Keratinocyte (primary cell): ENCODE measurements at regions not wholly inside any gene's neighbourhood (a gene's known extent, or its start where the extent isn't known, plus 50 kb on each side); places are given as distances from the start of the nearest gene placed in this dataset.

ENCODE experiments used
- DNase-seq: peaks from one replicate; pipeline ENCODE4 v3.0.0-alpha.2; 2011; ENCODE audit warnings: low read depth, missing footprints, low spot score
- FAIRE-seq: peaks from 2 replicates; lab custom pipeline; 2011; peaks lifted over from hg19 to GRCh38; lab: Jason Lieb, UNC
- H2AFZ ChIP-seq: 2 replicates; pipeline ENCODE4 v1.6.0; 2012; ENCODE audit warnings: low read length, control low read depth, inconsistent platforms; ENCODE audit not compliant: control insufficient read depth
- H3K27ac ChIP-seq: 2 replicates; pipeline ENCODE4 v1.5.1; 2011; ENCODE audit warnings: low read length; ENCODE audit not compliant: control insufficient read depth, insufficient read depth
- H3K27me3 ChIP-seq: 3 replicates; pipeline ENCODE4 v1.6.0; 2011; ENCODE audit warnings: low read length; ENCODE audit not compliant: control insufficient read depth, insufficient read depth; ENCODE audit errors: extremely low read depth
- H3K36me3 ChIP-seq, 2 experiments: 2 replicates in 1 of 2; 3 replicates in 1 of 2; pipeline ENCODE4 v1.5.1; 2011; ENCODE audit warnings: low read length in 2 of 2, mild to moderate bottlenecking in 1 of 2; ENCODE audit not compliant: control insufficient read depth in 2 of 2, insufficient read depth in 2 of 2; ENCODE audit errors: extremely low read depth in 1 of 2
- H3K4me1 ChIP-seq: 3 replicates; pipeline ENCODE4 v1.5.1; 2011; ENCODE audit warnings: low read length; ENCODE audit not compliant: control insufficient read depth, insufficient read depth; ENCODE audit errors: extremely low read depth
- H3K4me2 ChIP-seq: 3 replicates; pipeline ENCODE4 v1.6.0; 2011; ENCODE audit warnings: low read depth, low read length; ENCODE audit not compliant: control insufficient read depth, insufficient read depth; ENCODE audit errors: extremely low read depth
- H3K4me3 ChIP-seq, 3 experiments: fragments of 200-600 bp in 1 of 3; sonication (generic) in 1 of 3; 2 replicates in 2 of 3; 3 replicates in 1 of 3; pipeline ENCODE4 v1.5.1; 2011 to 2016; ENCODE audit warnings: low read length in 3 of 3, mild to moderate bottlenecking in 3 of 3, control low read depth in 2 of 3, inconsistent platforms in 1 of 3, low read depth in 1 of 3, mixed read lengths in 1 of 3, mixed run types in 1 of 3, moderate library complexity in 1 of 3; ENCODE audit not compliant: control insufficient read depth in 2 of 3, insufficient read depth in 2 of 3; ENCODE audit errors: extremely low read depth in 1 of 3
- H3K79me2 ChIP-seq: 2 replicates; pipeline ENCODE4 v1.6.0; 2012; ENCODE audit warnings: low read length; ENCODE audit not compliant: control insufficient read depth, insufficient read depth
- H3K9ac ChIP-seq: 3 replicates; pipeline ENCODE4 v1.6.0; 2011; ENCODE audit warnings: low read length; ENCODE audit not compliant: control insufficient read depth, insufficient read depth; ENCODE audit errors: extremely low read depth
- H3K9me1 ChIP-seq: 3 replicates; pipeline ENCODE4 v1.6.0; 2011; ENCODE audit warnings: low read length; ENCODE audit not compliant: control insufficient read depth, insufficient read depth; ENCODE audit errors: extremely low read depth
- H3K9me3 ChIP-seq: 2 replicates; pipeline ENCODE4 v1.5.1; 2012; ENCODE audit warnings: low read depth, low read length; ENCODE audit not compliant: control insufficient read depth
- H4K20me1 ChIP-seq: 3 replicates; pipeline ENCODE4 v1.6.0; 2011; ENCODE audit warnings: low read length; ENCODE audit not compliant: control insufficient read depth, insufficient read depth; ENCODE audit errors: extremely low read depth
- CTCF ChIP-seq, 3 experiments: IDR thresholded peaks in 1 of 3; conservative IDR thresholded peaks in 1 of 3; optimal IDR thresholded peaks in 1 of 3; 2 replicates in 2 of 3; 3 replicates in 1 of 3; pipeline versions ENCODE3 to v1.5.1; 2011; ENCODE audit warnings: low read length in 3 of 3, mild to moderate bottlenecking in 3 of 3, moderate library complexity in 2 of 3, control low read depth in 1 of 3, inconsistent platforms in 1 of 3; ENCODE audit not compliant: insufficient read depth in 2 of 3; ENCODE audit errors: extremely low read depth in 1 of 3
- EZH2 ChIP-seq: IDR thresholded peaks from one replicate; pipeline ENCODE4 v1.6.1; 2012; ENCODE audit warnings: inconsistent platforms, mild to moderate bottlenecking, low read length, moderate library complexity
- dilution Hi-C: fragments of 300-500 bp; cut with MboI; formaldehyde crosslinking; loops from one replicate; pipeline ENCODE4 v1.7.0; 2020; ENCODE audit warnings: low sequenced_read_pairs; ENCODE audit not compliant: extremely low pct_ligation_motif_present

DNA sequence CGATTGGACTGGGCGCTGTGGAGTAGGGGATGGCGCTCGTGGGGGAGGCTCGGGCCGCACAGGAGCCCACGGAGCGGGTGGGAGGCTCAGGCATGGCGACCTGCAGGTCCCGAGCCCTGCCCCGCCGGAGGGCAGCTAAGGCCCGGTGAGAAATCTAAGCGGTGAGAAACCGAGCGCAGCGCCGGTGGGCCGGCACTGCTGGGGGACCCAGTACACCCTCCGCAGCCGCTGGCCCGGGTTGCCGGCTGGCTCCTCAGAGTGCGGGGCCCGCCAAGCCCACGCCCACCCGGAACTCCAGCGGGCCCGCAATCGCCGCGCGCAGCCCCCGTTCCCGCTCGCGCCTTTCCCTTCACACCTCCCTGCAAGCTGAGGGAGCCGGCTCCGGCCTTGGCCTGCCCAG, 59.7 kb upstream of the MYLIP start:
- Histone ChIP-seq H4K20me1 (no peaks in the 10 kb centered on the region), H3K36me3 (no peaks in the 10 kb centered on the region), H3K9me1 (no peaks in the 10 kb centered on the region), H3K4me2 (no peak overlapping the region), H3K27ac (no peak overlapping the region), H3K4me3 (no peak overlapping the region), H3K4me1 (peaks cover 5% of the 10 kb centered on the region), H3K27me3 (no peaks in the 10 kb centered on the region), H3K79me2 (no peaks in the 10 kb centered on the region), H3K9me3 (no peaks in the 10 kb centered on the region), H2AFZ (no peak overlapping the region), H3K9ac (no peak overlapping the region)
- no peak for DNase-seq
- dilution Hi-C loops, result no loop called here
- no peak for FAIRE-seq
- TF ChIP-seq EZH2 (no peak), CTCF (optimal IDR thresholded peaks at IDR 0.05 in 1 of 3, IDR thresholded peaks at IDR 0.05 in 1 of 3, conservative IDR thresholded peaks at IDR 0.05 in 1 of 3; ENCODE audit: extremely low read depth in 1 of 3, insufficient read depth in 2 of 3, low read length in 3 of 3) (no peak)

DNA sequence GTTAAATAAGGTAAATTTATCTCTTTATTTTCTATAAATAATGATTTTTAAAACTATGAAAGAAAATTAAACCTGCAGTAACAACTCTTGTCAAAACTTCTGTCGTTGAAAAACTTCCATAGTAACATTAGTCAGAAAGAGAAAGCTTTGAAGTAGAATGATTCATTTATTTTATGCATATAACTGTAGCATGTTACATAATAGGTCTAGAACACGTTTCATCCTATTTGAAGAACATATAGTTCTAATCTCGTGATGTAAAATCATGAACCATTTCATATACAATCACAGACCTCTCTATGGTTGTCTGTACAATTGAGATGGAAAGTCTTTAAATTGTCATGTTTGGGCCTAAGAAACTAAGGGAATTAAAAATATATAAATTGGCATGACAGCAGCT, 61.3 kb upstream of the MYLIP start:
- Histone ChIP-seq H3K4me1 (peaks cover 5% of the 10 kb centered on the region), H3K4me2 (no peak overlapping the region), H3K79me2 (no peaks in the 10 kb centered on the region), H3K27ac (no peak overlapping the region), H3K9me3 (no peaks in the 10 kb centered on the region), H4K20me1 (no peaks in the 10 kb centered on the region), H3K27me3 (no peaks in the 10 kb centered on the region), H3K9me1 (no peaks in the 10 kb centered on the region), H3K4me3 (no peak overlapping the region), H2AFZ (no peak overlapping the region), H3K36me3 (no peaks in the 10 kb centered on the region), H3K9ac (no peak overlapping the region)
- no peak for TF ChIP-seq EZH2
- TF ChIP-seq CTCF (optimal IDR thresholded peaks at IDR 0.05 in 1 of 3, IDR thresholded peaks at IDR 0.05 in 1 of 3, conservative IDR thresholded peaks at IDR 0.05 in 1 of 3; ENCODE audit: extremely low read depth in 1 of 3, insufficient read depth in 2 of 3, low read length in 3 of 3), result no peak
- DNase-seq, result no peak
- dilution Hi-C loops, result no loop called here
- FAIRE-seq, result no peak
